ENCODE measurements at regions not wholly inside any gene's neighbourhood (a gene's known extent, or its start where the extent isn't known, plus 50 kb on each side); places are given as distances from the start of the nearest gene placed in this dataset.

DNA sequence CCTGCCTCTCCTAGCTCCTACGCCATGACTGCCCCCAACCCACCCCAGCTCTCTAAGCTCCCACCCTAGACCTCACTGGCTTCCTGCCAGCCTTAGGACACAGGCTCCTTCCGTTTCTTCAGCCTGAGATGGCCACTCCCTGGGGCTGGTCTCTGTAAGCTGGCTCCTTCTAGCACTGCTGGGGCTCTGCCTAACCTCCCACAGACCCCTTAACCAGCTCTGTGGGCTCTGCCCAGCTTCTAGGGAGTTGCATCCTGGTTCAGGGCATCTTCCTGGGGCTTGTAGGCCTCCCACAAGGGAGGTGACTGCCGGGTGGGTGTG lies 478.6 kb upstream of the KLF6 start:
- TF ChIP-seq, protein P1, sequence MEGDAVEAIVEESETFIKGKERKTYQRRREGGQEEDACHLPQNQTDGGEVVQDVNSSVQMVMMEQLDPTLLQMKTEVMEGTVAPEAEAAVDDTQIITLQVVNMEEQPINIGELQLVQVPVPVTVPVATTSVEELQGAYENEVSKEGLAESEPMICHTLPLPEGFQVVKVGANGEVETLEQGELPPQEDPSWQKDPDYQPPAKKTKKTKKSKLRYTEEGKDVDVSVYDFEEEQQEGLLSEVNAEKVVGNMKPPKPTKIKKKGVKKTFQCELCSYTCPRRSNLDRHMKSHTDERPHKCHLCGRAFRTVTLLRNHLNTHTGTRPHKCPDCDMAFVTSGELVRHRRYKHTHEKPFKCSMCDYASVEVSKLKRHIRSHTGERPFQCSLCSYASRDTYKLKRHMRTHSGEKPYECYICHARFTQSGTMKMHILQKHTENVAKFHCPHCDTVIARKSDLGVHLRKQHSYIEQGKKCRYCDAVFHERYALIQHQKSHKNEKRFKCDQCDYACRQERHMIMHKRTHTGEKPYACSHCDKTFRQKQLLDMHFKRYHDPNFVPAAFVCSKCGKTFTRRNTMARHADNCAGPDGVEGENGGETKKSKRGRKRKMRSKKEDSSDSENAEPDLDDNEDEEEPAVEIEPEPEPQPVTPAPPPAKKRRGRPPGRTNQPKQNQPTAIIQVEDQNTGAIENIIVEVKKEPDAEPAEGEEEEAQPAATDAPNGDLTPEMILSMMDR (conservative IDR thresholded peaks at IDR 0.05; ENCODE audit: low read depth, low read length): no peak
- DNase-seq (ENCODE audit: low read depth): no peak
- H3K4me3 ChIP-seq (ENCODE audit: low read depth, low read length): no peak overlapping the region

DNA sequence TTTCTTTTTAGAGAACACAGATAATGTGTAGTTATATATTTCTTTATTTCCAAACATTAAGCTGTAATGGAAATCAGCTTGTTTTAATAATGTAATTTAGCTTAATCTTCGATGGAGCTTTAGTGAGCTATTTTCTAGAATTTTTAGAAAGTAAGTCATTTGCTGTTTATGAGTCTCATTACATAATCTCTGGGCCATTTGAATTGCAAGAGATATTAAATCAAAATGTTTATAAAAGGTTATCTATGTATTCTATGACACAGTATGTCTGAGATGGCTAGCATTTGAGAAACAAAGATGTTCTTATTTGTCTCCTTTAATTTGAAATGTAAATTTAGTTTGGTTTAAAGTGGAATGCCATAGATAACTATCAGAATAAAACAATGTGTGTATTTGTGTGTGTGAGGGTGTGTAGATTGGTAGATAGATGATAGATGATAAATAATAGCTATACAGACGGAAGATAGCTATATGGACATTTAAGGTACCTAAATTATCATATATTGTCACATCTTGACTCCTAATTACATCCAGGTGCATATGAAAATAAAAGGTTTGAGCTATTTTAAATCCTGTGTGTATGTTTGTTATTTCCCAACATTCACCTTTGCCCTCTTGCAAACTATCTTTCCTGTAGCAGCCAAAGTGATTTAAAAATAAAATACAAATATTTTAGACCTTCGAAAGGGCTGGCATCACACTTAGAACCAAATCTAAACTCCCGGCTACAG lies 478.0 kb upstream of the KLF6 start:
- TF ChIP-seq, protein P1 (conservative IDR thresholded peaks at IDR 0.05; ENCODE audit: low read depth, low read length): no peak
- H3K4me3 ChIP-seq (ENCODE audit: low read depth, low read length): no peak overlapping the region
- DNase-seq (ENCODE audit: low read depth): no peak

DNA sequence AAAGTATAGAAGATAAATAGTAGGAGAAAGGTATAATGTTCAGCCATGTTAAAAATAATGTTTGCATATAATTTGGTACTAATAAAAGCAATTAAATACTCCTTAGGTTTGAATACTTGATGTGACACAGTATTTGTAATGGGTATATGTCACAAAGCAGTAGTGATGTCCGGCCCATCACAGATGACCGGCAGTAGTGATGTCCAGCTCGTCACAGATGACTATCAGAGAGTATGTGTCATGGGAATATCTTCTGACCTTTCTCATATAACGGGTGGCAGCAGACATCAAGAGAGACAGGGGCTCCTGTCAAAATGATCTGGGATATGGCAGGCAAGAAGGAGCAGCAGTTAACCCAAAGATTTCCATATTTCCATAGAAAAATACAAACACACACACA lies 477.4 kb upstream of the KLF6 start:
- TF ChIP-seq, protein P1 (conservative IDR thresholded peaks at IDR 0.05; ENCODE audit: low read depth, low read length): no peak
- H3K4me3 ChIP-seq (ENCODE audit: low read depth, low read length): no peak overlapping the region
- no peak for DNase-seq (ENCODE audit: low read depth)

DNA sequence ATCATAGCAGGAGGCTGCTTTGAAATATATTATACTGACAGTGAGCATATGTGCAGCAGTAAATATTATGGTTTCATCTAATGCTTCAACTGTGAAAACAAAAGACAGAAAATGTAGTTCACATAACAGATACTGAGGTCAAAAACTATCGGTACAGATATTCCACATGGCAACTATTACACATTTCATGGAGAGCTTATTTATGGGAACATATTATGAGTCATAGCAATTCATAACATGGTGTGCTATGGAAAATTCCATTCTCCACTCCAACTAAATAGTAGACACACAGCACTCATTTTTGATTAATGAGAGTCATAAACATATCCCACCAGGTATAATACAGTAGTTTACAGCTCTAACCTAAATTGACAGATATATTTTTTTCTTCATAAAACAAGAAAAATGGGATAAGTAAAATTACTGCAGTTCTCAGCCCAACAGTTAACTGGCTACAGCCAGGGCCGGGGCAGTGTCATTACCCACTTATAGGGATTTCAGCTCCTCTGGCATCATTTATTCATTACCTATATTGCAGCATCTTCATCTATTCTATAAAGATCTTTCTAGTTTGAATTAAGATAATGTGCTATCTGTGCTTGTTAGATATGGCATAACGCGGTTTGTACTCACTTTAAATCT lies 475.6 kb upstream of the KLF6 start:
- no peak for DNase-seq (ENCODE audit: low read depth)
- TF ChIP-seq, protein P1 (conservative IDR thresholded peaks at IDR 0.05; ENCODE audit: low read depth, low read length): no peak
- no peak overlapping the region for H3K4me3 ChIP-seq (ENCODE audit: low read depth, low read length)

DNA sequence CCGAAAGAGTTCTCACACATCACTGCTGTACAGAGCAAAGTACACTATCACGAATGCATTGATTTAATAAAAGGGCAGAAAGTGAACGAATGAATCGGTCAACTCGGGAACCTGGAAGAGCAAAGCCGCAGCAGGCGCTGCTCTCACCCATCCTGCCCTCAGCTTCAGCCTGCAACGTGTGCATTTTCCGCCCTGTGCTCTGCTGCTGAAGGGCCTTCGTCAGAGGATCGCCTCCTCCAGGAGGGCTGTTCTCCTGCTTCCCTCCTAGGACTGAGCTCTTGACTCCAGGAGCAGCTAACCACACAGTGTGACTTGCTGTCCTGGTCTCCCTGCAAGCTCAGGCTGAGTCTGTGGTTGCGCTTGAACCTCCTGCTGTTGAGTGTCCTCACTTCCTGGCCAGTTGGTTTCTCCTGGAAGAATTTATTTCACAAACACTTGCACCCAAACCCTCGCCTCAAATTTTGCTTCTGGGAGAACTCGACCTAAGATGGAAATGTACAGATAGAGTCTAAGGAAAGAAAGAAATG lies 473.0 kb upstream of the KLF6 start:
- DNase-seq (ENCODE audit: low read depth): no peak
- no peak overlapping the region for H3K4me3 ChIP-seq (ENCODE audit: low read depth, low read length)
- TF ChIP-seq, protein P1 (conservative IDR thresholded peaks at IDR 0.05; ENCODE audit: low read depth, low read length): no peak

DNA sequence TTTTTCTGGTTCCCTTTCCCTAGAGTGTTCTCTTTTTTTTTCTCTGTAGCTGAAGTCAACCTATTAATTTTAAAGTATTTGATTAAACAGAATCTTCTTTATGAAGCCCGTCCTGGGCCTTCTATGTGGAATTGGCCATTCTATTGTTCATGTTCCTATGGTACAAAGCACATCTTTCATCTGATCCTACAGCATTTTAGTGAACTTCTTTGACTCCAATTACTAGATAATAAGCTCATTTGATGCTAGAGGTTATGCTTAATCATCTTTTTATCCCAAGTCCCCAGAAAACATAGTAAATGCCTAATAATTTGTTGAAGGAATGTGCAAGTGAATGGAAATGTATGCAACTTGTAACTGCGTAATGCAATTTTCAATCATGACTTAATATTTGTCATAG lies 472.0 kb upstream of the KLF6 start:
- DNase-seq (ENCODE audit: low read depth): no peak
- no peak overlapping the region for H3K4me3 ChIP-seq (ENCODE audit: low read depth, low read length)
- TF ChIP-seq, protein P1 (conservative IDR thresholded peaks at IDR 0.05; ENCODE audit: low read depth, low read length): no peak

DNA sequence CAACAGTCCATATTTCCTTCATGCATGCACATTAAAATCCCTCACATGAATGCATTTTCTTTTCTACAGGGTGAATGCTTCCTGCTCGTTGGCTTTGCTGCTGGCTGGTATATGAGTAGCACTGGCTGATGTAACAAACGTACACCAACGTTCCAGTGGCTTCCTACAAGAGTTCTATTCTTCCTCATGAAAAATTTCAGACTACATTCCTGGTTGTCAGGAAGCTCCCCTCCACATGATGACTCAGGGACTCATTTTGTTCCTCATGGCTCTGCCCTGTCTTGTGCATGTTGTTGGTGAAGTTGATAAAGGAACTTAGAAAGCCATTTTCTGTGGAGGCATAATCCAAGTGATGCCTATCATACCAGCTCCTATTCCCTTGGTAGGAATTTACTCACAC lies 470.7 kb upstream of the KLF6 start:
- TF ChIP-seq, protein P1 (conservative IDR thresholded peaks at IDR 0.05; ENCODE audit: low read depth, low read length): no peak
- no peak for DNase-seq (ENCODE audit: low read depth)
- no peak overlapping the region for H3K4me3 ChIP-seq (ENCODE audit: low read depth, low read length)
